ENCODE measurements at regions not wholly inside any gene's neighbourhood (a gene's known extent, or its start where the extent isn't known, plus 50 kb on each side); places are given as distances from the start of the nearest gene placed in this dataset.

DNA sequence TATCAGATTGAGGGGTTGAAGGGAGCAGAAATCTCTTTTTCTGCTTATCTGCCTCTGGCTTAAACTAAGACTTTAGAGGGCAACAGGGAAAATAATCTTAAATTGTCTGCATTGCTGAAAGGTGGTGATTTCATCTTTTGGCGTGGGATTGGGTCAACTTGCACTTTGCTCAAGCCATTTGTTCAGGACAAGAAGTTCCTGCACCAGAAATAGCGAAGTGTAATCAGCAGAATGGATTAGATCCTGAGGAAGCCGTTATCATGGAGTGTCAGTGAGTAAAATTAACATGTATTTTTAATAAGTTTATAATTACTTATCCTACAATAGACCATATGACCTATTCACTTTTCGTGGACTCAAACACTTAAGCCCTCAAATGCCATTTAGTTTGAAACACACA is 249.3 kb downstream of the CD83 start:
- no peak for TF ChIP-seq EZH2 (IDR thresholded peaks at IDR 0.05; ENCODE audit: insufficient read depth, low read length)
- TF ChIP-seq, protein P1, sequence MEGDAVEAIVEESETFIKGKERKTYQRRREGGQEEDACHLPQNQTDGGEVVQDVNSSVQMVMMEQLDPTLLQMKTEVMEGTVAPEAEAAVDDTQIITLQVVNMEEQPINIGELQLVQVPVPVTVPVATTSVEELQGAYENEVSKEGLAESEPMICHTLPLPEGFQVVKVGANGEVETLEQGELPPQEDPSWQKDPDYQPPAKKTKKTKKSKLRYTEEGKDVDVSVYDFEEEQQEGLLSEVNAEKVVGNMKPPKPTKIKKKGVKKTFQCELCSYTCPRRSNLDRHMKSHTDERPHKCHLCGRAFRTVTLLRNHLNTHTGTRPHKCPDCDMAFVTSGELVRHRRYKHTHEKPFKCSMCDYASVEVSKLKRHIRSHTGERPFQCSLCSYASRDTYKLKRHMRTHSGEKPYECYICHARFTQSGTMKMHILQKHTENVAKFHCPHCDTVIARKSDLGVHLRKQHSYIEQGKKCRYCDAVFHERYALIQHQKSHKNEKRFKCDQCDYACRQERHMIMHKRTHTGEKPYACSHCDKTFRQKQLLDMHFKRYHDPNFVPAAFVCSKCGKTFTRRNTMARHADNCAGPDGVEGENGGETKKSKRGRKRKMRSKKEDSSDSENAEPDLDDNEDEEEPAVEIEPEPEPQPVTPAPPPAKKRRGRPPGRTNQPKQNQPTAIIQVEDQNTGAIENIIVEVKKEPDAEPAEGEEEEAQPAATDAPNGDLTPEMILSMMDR (IDR thresholded peaks at IDR 0.05; ENCODE audit: insufficient read depth, low read depth, low read length): no peak
